Right renal cortex interstitium (tissue), 3 donors: ENCODE measurements at regions not wholly inside any gene's neighbourhood (a gene's known extent, or its start where the extent isn't known, plus 50 kb on each side); places are given as distances from the start of the nearest gene placed in this dataset.
"Not testable (repeated sequence)": the region's sequence is repeated elsewhere in the genome, so short reads cannot be mapped to it uniquely, and the experiment has no call there.

Source experiments
- DNase-seq, 3 donors: peaks; one replicate each; pipeline ENCODE4 v3.0.0-alpha.2; 2013; ENCODE audit warnings: low read depth in 3 of 3, low spot score in 2 of 3

GRCh38 chr2:147331790-147332419 is 512.9 kb upstream of the ACVR2A start:
- DNase-seq, result no peak

- DNase-seq, result no peak
These were observed 513.9 kb upstream of the ACVR2A start for GRCh38 chr2:147330925-147331324.

- DNase-seq, result no peak
These were observed 517.2 kb upstream of the ACVR2A start for GRCh38 chr2:147327613-147328012.

GRCh38 chr2:147325990-147326389 is 518.8 kb upstream of the ACVR2A start:
- no peak for DNase-seq

GRCh38 chr2:147320146-147320545 is 524.7 kb upstream of the ACVR2A start:
- no peak for DNase-seq

GRCh38 chr2:147311058-147311430 is 533.8 kb upstream of the ACVR2A start:
- DNase-seq, result no peak

GRCh38 chr2:147310335-147311057 is 534.3 kb upstream of the ACVR2A start:
- no peak for DNase-seq

- no peak for DNase-seq
These were observed 547.0 kb upstream of the ACVR2A start for GRCh38 chr2:147297820-147298219.

GRCh38 chr2:147294825-147295392 is 549.9 kb upstream of the ACVR2A start:
- DNase-seq, result no peak

GRCh38 chr2:147293991-147294824 is 550.6 kb upstream of the ACVR2A start:
- no peak for DNase-seq

GRCh38 chr2:147288131-147288530 is 556.7 kb upstream of the ACVR2A start:
- no peak for DNase-seq

GRCh38 chr2:147275943-147276342 is 568.9 kb upstream of the ACVR2A start:
- DNase-seq, result no peak

GRCh38 chr2:147273628-147274027 is 571.2 kb upstream of the ACVR2A start:
- DNase-seq, result no peak

GRCh38 chr2:147273106-147273505 is 571.7 kb upstream of the ACVR2A start:
- DNase-seq, result no peak

- not testable (repeated sequence) for DNase-seq
These were observed 575.2 kb upstream of the ACVR2A start for GRCh38 chr2:147269581-147269980.

- no peak for DNase-seq
These were observed 584.6 kb upstream of the ACVR2A start for GRCh38 chr2:147260241-147260640.

GRCh38 chr2:147255812-147256211 is 589.0 kb upstream of the ACVR2A start:
- DNase-seq, result no peak

GRCh38 chr2:147250652-147251356 is 594.0 kb upstream of the ACVR2A start:
- no peak for DNase-seq

GRCh38 chr2:147247749-147248148 is 597.1 kb upstream of the ACVR2A start:
- DNase-seq, result no peak

GRCh38 chr2:147242445-147242844 is 602.4 kb upstream of the ACVR2A start:
- DNase-seq, result no peak

GRCh38 chr2:147236601-147237000 is 608.2 kb upstream of the ACVR2A start:
- no peak for DNase-seq
